LoVo (cell line): ENCODE measurements at regions not wholly inside any gene's neighbourhood (a gene's known extent, or its start where the extent isn't known, plus 50 kb on each side); places are given as distances from the start of the nearest gene placed in this dataset.

ENCODE experiments used
- DNase-seq: peaks from one replicate; pipeline ENCODE4 v3.0.0-alpha.2; 2016; ENCODE audit warnings: low spot score

DNA sequence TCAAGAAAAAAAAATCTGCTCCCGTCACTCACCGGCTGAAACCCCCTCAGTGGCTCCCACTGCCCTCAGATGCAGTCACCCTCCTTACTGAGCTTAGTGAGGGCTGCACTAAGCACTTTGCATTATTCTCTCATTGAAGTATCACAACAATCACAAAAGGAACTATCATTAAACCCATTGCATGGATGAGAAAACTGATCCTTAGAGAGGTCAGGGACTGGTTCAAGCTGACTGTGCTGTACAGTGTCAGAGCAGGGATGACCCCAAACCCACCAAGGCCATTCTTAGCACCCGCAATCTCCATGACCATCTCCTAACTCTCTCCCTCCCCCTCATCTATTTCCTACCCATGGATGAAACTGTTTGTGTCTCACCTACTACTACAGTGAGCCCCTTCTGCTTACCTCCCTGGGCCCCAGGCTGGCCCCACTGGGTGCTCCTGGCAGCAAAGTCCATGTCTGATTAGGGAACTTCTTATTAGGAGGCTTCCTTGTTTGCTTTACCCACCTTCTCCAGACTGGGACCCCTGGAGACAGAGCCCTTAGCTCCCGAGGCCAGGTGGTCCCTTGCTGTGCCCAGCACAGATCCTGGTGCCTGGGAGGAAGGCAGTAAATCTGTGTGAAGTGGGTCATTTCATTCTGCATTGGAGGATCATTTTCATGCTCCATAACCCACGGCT lies 139.3 kb upstream of the ID2 start:
- DNase-seq: no peak

DNA sequence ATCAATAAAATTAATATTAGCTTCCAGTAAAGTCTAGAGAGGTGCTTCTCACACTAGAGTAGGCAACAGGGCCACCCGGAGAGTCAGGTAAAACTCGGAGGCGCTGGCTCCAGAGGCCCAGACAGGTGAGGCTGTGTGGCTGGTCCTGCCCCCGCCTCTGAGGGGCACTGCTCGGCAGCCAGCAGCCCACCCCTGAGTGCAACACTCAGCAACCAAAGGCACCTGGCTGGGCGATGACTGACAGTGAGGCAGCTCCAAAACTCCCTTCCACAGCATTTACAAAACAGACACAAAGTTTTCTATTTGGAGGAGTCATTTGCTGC lies 138.8 kb upstream of the ID2 start:
- no peak for DNase-seq

DNA sequence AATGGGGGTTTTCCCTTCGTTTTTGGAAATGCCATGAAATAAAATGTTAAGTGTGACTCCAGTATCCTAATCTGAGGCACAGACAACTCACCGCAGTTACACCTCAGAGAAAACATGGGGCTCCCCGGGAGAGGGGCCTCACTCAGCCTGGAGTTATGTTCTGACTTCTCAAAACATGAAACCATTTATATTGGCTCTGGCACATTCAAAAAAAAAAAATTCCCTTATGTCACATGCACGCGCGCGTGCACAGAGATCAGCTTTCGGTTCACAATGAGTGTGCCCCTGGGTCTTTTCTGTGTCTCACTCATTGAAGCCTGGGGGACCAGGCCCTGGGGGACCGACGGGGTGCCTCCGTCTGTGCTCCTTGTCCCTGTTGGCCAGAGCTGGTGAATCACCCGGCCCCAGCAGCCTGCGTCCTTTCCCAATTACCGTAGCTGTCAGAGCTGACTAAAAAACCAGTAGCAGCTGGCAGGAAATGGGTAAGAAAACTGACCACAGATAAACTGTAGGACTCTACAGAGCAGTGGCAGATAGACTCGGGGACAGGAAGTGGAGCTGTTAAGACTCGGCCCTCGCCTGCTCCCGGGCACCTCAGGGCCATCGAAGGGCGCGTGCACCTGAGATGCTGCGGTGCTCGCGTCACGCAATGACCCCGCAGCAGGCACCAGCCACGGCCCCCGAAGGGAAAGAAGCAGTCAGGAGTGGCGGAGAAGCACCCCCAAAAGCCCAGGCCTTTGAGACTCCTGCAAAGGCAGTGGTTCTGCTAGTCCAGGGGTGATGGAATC lies 138.3 kb upstream of the ID2 start:
- no peak for DNase-seq

DNA sequence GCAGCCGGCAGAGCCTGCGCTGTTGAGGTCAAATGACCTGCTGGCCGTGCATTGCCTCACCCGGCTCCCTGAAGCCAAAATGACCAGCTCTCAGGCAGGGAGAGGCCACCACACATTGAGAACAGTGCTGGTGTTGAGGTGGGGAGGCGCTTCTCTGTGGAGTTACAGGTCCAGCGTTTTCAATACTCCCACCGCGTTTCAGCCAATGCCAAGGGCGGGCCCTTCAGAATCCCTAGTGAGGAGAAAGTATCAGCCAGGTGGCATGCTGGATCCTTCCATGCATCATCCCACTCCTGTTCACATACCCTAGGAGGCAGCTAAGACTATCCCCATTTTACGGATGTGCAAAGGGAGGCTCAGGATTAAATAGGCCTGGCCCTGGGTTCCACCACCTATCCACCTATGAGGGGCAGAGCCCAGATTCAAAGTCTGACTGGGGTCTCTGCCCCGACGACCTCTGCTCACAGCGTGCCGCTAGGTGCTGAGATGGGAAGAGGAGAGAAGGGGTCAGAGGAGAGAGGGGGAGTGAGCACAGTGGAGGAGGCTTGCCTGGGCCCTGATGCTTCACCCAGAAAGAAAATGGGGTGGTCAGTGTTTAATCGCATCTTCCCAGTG lies 137.6 kb upstream of the ID2 start:
- no peak for DNase-seq

DNA sequence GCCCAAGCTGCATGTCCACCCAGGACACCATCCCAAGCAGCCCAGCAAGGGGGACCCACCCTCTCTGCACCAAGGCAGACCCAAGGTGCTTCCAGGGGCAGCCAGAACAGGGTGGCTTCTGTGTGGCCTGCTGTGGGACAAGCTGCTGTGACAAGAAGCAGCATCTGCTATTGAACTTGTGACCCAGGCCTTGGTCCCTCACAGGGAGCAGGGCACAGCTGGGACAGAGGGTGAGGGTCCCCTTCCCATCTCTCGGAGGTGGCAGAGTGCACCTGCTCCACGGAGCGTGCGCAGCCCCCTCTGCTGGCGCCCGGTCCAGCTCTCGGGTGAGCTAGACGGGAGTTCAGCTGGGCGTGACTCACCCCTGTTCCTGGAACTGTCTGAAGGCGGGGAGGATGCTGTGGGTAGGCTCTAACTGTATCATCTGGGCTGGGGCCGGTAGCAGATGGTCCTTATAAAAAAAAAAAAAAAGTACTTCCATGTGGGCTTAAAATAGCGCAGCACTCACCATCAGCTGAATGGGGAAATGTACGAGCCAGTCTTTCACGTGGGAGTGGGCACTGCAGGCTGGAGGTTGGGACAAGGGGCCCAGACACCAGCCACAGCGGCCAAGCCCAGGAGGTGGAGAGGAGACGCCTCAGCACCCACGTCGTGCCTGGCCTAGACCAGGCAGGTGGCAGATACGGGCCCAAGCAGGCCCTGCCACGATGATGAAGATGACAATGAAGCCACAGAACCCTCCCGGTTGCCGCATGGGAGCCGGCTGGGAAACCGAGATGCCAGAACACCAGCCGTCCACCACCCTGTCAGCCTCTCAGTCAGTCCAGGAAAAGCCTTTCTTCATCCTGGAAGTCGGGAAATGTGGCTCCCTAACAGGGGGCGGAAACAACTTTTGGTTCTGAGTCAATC lies 136.8 kb upstream of the ID2 start:
- no peak for DNase-seq

DNA sequence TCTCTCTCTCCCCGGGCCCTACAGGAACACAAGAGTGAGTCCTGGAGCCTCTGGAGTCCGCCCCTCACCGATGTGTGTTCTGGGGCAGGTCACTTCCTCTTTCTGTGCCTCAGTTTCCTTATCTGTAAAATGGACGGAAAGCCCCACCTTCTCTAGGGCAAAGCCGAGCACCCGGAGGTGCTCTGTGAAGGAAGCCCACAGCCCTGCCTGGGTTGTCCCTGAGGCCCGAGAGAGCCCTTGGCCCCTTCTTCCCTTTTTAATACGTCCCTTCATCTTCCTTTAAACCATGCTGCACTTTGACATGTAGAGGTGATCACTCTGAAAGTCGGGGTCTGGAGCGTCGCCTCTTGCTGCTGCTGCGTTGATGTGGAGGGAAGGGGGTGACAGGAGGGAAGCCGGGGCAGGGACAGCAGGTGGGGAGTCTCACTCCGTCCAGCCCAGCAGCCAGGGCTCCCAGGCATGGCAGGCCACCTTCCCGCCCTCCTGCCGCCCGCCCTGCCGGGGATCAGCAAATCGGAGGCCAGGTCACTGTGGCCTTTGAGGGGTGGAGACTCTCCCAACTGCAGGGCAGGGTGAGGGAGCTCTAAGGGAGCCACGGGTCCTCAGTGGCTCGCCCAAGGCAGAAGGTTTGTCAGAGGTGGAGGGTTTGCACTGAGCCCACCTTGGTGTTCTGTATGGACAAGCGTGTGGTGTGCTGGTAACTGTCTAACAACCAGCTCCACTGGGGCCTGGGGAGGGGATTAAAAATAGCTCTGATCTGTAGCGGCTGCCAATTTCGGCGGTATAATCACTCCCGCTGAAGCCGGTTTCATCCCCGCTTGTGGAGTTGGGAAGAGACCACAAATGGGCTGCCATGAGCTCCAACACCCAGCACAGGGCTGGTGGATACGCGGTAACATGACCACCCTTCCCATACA lies 135.9 kb upstream of the ID2 start:
- DNase-seq: no peak

DNA sequence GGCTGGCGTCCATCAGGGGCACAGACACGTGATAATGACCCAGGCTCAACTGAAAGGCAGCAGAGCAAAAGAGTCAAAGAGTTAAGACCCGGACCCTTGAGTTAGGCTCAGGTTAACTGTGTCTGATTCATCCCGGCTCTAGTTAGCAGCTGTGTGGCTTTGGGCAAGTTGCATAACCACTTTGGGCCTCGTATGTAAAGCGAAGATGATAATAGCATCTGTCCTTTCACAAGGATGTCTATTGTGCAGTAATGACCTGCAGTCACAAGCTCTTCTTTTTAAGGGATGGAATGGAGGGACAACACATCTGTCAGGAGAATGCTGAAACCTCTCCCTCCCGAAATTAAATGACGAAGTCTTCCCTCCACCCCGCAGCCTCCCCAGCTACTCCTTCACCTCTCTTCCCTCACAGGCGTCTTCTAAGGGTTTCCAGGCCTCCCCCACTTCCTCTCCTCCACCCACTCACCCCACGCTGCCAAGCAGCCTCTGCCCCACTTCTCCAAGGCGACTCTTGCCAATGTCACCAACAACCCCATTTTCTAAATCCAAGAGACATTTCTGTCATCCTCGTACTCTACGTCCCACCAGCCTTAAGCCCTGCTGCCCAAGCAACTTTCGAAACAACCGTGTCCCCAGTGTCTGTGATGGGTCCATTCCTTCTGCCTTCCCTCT lies 135.1 kb upstream of the ID2 start:
- no peak for DNase-seq

DNA sequence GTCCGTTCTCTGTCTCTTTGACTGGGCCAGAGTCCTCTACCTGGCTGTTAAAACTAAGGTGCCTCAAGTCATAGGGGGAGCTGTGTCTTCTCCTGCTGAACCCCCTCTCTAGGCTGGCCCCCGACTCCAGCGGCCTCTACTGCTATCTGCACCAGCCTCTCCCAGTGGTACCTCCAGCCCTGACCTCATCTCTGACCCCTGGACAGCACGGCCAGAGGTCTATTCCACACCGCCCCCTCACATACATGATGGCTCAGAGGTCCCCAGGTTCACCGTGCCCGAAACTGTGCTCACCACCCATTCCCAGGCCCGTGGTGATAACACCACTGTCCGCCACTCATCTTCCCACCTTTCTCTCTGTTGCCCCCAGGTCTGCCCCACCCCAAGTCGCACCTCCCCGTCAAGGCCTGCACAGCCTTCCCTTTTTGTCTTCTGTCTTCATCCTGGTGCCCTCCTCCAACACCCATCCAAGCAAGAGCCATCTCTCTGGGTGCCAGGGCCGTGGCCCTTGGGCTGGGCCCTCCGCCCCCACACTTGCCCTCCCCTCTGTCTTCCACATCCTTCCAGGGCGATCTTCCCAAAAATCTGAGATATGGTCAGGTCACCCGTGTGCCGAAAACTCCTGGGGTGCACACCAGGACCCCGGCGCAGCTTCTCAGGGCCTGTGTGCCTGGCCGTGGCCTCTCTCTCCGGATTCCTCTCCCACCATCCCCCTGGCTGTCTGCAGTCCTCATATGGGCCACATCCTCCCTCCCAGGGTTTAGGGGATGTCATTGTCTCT lies 134.4 kb upstream of the ID2 start:
- no peak for DNase-seq

DNA sequence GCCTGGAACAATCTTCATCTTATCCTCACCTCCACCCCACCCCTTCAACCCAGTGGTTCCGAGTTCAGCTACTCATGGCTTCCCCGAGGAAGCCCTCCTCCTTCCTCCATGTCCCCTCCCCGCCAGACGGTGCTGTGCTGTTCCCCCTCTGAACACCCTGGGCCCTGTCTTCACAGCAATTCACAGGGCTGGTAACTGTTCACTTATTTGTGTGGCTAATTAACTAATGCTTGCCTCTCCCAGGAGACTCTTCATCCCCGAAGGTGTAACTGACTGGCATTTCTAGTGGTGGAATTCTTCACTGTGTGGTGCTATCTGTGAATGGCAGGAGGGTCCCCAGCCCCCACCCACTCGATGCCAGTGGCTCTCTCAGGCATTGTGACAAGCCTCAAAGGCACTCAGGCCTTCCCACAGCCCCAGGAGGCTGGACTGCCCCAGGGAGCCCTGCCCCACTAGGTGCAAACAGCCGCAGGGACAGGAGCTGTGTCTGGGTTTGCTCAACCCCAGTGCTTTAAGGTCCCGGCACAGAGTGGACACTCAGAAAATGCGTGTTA lies 133.7 kb upstream of the ID2 start:
- no peak for DNase-seq

DNA sequence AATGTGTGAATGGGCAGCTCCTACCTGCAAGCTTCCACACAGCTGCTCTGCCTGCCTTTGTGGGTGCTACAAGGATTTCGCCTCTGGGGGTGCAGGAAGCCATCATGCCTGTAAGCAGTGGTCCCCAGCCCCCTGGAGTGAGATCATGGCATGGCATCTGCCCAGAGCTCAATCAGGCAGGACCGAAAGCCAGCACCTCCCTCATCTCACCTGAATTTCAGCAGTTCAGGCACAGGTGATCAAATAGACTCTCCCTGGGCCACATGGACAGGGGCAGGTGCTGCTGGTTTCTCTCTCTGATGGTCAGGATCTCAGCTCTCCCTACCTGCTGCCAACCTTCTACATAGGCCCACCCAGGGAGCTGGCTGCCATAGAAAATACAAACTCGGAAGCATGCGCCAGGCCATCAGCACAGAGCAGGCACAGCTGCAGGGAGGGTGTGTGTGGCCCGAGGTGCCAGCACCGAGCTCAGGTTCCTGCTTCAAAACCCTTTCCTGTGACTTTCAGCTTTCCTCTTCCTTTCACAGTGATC lies 133.2 kb upstream of the ID2 start:
- DNase-seq: no peak

DNA sequence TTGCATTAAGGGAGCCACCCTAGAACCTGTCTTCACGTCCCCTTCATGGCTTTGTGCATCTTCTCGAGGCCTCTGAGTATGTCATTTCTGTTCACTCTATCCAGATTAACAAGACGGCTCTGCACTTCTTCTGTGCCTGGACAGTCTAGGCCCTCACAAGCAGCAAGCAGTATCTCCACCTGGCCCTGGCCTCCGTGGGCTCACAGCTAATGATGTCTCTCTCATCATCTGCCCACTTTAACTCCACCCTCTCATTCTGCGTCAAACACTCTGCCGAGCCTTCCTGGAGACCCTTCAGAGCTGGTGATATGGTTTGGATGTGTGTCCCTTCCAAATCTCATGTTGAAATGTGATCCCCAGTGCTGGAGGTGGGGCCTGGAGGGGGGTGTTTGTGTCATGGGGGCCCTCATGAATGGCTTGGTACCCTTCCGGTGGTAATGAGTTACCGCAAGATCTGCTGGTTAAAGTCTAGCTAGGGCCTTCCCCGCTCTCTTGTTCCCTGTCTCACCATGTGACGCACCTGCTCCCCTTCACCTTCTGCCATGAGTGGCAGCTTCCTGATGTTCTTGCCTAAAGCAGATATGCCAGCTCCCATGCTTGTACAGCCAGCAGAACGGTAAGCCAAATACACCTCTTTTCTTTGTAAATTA lies 132.5 kb upstream of the ID2 start:
- DNase-seq: no peak

DNA sequence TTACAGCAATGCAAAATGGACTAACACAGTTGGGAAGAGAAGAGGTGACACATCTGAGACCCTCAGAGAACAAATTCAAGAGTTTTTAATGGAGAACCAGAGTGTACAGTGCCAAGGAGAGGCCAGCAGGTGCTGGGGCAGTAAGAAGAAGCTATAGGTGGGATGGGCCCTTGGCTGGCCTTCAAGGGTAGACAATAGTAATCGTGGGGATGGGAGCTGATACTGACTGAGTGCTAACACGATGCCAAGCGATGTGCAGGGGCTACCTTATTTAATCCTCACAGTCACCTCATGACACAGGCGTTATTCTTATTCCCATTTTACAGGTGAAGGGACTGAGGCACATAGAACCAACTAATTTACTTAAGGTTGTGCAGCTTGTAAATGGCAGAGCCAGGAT lies 131.9 kb upstream of the ID2 start:
- no peak for DNase-seq

DNA sequence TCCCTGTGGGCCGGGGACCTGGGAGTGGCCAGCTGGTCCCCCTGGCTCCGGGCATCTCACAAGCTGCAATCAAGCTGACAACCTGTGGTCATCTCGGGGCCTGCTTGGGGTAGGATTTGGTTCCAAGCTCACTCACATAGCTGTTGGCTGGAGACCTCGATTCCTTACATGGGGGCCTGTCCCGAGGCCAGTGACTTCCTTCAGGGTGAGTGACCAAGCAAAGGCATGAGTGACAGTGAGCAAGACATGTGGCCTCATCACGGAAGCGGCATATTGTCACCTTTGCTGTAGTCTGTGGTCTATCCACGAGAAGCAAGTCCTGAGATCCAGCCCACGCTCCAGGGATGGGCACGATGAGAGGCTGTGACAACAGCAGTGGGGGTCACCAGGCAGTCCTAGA lies 131.4 kb upstream of the ID2 start:
- DNase-seq: no peak

DNA sequence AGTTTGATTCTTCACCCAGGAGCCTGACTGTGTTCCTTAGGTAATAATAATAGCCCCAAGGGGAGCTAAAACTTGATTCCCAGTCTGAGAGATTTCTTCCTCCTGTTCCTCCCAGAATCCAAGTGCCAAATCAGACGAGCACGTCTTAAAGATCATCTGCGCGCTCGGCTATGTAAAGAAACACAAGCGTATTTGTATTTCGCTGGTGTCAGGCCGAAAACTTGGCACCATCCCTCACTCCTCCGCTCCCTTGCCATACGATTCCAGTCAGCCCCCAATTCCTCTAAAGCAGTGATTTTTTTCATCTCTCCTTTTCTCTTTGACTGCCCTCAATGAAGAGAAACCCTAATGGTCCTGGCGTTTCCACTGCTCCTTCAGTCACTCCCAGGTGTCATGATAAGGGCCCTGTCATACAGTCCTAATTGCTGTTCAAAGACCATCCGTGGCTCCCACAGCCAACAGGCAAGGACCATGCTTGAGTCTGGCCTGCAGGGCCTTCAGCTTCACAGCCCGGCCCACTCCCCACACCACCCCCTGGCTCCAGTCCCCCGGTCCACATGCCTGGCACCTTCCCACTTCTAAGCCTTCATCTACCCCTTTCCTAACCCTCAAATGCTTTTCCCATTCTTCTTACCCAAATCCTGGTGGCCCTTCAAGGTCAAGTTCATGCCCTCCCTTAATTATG lies 130.8 kb upstream of the ID2 start:
- no peak for DNase-seq

DNA sequence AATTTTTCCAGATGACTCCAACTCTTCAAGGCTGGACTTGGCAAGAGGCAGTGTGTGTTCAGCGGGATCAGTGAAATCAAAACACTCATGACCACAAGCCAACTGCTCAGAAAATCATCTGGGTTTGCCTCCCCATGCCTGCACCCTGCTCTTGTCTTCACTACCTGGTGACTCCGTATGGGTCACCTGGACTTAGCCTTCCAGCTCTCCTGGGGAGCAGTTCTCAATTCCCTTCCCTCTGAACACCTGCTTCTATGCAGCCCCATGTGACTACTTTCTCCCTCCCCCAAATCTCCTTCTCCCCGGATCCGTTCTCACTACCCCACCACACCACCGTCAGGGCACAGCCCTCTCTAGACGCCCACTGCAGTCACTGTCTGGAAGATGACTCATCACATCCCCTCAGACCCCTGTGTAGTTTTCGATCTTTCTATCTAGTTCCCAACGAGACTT lies 130.2 kb upstream of the ID2 start:
- no peak for DNase-seq

DNA sequence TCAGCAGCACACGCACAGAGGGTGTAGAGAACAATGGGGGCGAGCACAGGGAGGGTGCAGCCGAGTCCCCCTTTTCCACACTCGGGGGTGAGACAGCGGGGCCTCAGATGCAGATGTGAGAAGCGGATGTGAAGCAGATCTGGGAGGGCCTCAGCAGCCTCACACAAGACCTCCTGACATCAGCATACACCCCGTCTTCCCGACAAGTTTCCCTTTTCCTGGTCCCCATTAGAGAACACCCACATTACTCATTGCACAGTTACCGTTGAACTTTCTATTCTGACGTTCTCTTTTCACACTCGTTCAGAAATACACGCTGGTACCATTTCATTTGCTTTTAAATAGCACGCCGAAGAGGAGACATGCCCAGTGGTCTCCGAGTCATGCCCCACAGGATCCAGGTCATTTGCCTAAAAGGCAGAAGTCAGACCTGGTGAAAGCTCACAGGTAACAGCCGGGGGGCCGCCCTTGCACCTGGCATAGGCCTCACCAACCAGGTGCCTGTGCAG lies 129.5 kb upstream of the ID2 start:
- DNase-seq: no peak

DNA sequence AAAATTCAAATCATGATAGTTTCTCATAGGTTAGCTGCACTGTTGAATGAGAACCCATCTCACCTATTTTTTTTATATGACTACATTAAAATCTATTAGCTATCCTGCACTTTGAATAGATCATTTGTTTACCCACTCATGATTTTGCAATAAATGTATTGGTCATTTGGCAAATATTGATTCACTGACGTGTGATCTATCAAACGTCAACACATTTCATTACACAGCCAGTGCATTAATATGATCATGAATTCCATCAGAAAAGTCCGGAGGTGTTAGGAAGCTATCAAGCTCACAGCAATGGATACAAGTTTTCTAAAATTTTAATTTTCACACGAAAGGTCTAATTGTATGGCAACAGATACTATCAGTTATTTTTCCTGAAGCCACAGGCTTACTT lies 128.2 kb upstream of the ID2 start:
- no peak for DNase-seq

DNA sequence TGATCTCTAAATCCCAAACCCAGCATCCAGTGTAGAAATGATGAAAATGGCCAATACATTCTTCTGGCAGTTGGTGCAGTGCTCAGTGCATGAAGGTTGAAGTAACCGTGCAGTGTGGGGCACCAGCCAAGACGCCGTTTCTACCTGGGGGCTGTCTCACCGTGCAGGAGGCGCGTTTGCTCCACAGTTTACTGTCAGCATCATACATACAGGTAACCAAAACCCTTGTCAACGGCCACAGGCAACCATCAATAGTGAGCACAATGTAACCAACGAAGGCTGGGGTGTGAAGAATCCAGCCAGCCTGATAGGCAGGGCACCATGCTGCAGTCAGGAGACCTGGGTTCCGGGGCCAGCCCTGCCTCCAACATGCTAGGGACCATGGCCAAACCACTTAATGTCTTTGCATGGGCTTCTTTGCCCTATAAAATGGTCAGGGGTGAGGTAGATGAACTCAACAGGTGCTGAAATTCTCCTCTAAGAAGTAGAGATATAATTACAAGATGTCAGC lies 127.5 kb upstream of the ID2 start:
- no peak for DNase-seq
